ENCODE measurements at regions not wholly inside any gene's neighbourhood (a gene's known extent, or its start where the extent isn't known, plus 50 kb on each side); places are given as distances from the start of the nearest gene placed in this dataset.

- intact Hi-C loops (cut with DNase I), result no loop called here
- Histone ChIP-seq H3K36me3 (no peaks in the 10 kb centered on the region), H3K27ac (no peak overlapping the region), H3K4me1 (no peaks in the 10 kb centered on the region), H3K27me3 (no peaks in the 10 kb centered on the region), H3K4me3 (no peak overlapping the region), H3K9me3 (no peaks in the 10 kb centered on the region)
- TF ChIP-seq CTCF (IDR thresholded peaks at IDR 0.05) (no peak), POLR2A (IDR thresholded peaks at IDR 0.05) (no peak)
- 45% methylated on average over 2 of the region's 2 CpGs for WGBS (ENCODE audit: insufficient coverage, low coverage, low lambda C conversion rate, missing lambda C conversion rate)
- no peak for ATAC-seq
- DNase-seq, result no peak
These were observed 1463.3 kb downstream of the C4orf33 start for GRCh38 chr4:130559268-130559667.

- no peaks in the 10 kb centered on the region for H3K4me1 ChIP-seq
- 17% methylated on average over 8 of the region's 8 CpGs for WGBS (ENCODE audit: insufficient coverage, low coverage, low lambda C conversion rate, missing lambda C conversion rate)
- intact Hi-C loops (cut with DNase I), result no loop called here
- H3K9me3 ChIP-seq, result no peaks in the 10 kb centered on the region
- DNase-seq (peak in 1 of 3 donors; percentile 29), ATAC-seq (peak; percentile 70 to 81 (median 74))
- peak overlapping the region in 1 of 3 donors; percentile 6 for H3K4me3 ChIP-seq
- no peak for TF ChIP-seq POLR2A (IDR thresholded peaks at IDR 0.05)
- peak in 3 of 4 donors; percentile 31 to 37 (median 33) for TF ChIP-seq CTCF (IDR thresholded peaks at IDR 0.05)
- no peaks in the 10 kb centered on the region for H3K36me3 ChIP-seq
- H3K27me3 ChIP-seq, result no peaks in the 10 kb centered on the region
- no peak overlapping the region for H3K27ac ChIP-seq
These were observed 1467.4 kb downstream of the C4orf33 start for GRCh38 chr4:130563185-130563888.

GRCh38 chr4:130563889-130564418, 1468.0 kb downstream of the C4orf33 start:
- 13% methylated on average over 1 of the region's 1 CpG for WGBS (ENCODE audit: insufficient coverage, low coverage, low lambda C conversion rate, missing lambda C conversion rate)
- Histone ChIP-seq H3K36me3 (no peaks in the 10 kb centered on the region), H3K4me3 (peak overlapping the region in 1 of 3 donors; percentile 6), H3K27ac (no peak overlapping the region), H3K4me1 (no peaks in the 10 kb centered on the region), H3K27me3 (no peaks in the 10 kb centered on the region), H3K9me3 (no peaks in the 10 kb centered on the region)
- ATAC-seq (no peak), DNase-seq (no peak)
- intact Hi-C loops (cut with DNase I), result no loop called here
- TF ChIP-seq CTCF (IDR thresholded peaks at IDR 0.05) (no peak), POLR2A (IDR thresholded peaks at IDR 0.05) (no peak)

- H3K4me3 ChIP-seq, result no peak overlapping the region
- no peak for ATAC-seq
- no peaks in the 10 kb centered on the region for H3K27me3 ChIP-seq
- H3K36me3 ChIP-seq, result no peaks in the 10 kb centered on the region
- TF ChIP-seq POLR2A (IDR thresholded peaks at IDR 0.05) (no peak), CTCF (IDR thresholded peaks at IDR 0.05) (no peak)
- no peak for DNase-seq
- no peaks in the 10 kb centered on the region for H3K4me1 ChIP-seq
- no peak overlapping the region for H3K27ac ChIP-seq
- 35% methylated on average over 1 of the region's 1 CpG for WGBS (ENCODE audit: insufficient coverage, low coverage, low lambda C conversion rate, missing lambda C conversion rate)
- no peaks in the 10 kb centered on the region for H3K9me3 ChIP-seq
- intact Hi-C loops (cut with DNase I), result no loop called here
These were observed 1472.8 kb downstream of the C4orf33 start for GRCh38 chr4:130568746-130569145.

Data from right lobe of liver (tissue), 6 donors.